Activated T-helper 2 cell treated with anti-CD3 and anti-CD28 coated beads, Interferon-gamma antibody, Interleukin-2, Interleukin-4, amounts not matched to agents 10 μg/mL and 5 μg/mL and 100 μg/mL, durations not matched to agents 14 hours and 24 hours and 36 hours (primary cell): ENCODE measurements at regions not wholly inside any gene's neighbourhood (a gene's known extent, or its start where the extent isn't known, plus 50 kb on each side); places are given as distances from the start of the nearest gene placed in this dataset.
"Not testable (repeated sequence)": the region's sequence is repeated elsewhere in the genome, so short reads cannot be mapped to it uniquely, and the experiment has no call there.

Source experiments
- DNase-seq: peaks from one replicate; pipeline ENCODE4 v3.0.0; 2021; ENCODE audit warnings: low spot score
- H3K27ac Mint-ChIP-seq: one replicate; pipeline ENCODE4 v1.8.0; 2021; ENCODE audit warnings: mixed read lengths
- H3K27me3 Mint-ChIP-seq: one replicate; pipeline ENCODE4 v1.8.0; 2021; ENCODE audit warnings: low read depth, mixed read lengths
- H3K36me3 Mint-ChIP-seq: one replicate; pipeline ENCODE4 v1.8.0; 2021; ENCODE audit warnings: low read depth, mixed read lengths
- H3K4me1 Mint-ChIP-seq: one replicate; pipeline ENCODE4 v1.8.0; 2021; ENCODE audit warnings: low read depth, mixed read lengths
- H3K4me3 Mint-ChIP-seq: one replicate; pipeline ENCODE4 v1.8.0; 2021; ENCODE audit warnings: low read depth, mild to moderate bottlenecking, moderate library complexity, mixed read lengths
- H3K9me3 Mint-ChIP-seq: one replicate; pipeline ENCODE4 v1.8.0; 2021; ENCODE audit warnings: mixed read lengths
- intact Hi-C: fragments of 100-400 bp; cut with micrococcal nuclease; formaldehyde crosslinking; loops from one replicate; pipeline ENCODE4 v1.15.1; 2023

DNA sequence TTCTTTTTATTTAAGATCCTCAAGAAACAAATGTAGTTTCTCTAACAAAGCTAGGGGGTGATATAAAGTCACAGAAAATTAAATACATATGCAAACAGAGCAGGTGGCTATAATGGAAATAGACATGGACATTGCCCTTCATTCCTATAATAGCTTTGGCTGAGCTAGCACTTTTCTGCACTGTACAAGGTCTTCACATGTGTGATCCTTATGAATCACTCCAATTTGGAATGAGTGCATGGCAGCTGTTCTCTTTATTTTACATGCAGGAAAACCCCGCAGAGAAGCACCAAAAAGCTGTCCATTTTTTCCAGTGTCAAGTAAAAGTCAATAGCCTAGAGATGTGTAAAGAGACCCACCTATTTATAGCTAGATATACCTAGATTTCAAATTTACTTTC is 747.4 kb upstream of the SLC8A1 start:
- Mint-ChIP-seq H3K36me3 (no peaks in the 10 kb centered on the region), H3K4me3 (no peak overlapping the region), H3K27ac (no peak overlapping the region), H3K27me3 (no peaks in the 10 kb centered on the region), H3K4me1 (no peaks in the 10 kb centered on the region), H3K9me3 (no peaks in the 10 kb centered on the region)
- intact Hi-C loops, result no loop called here
- DNase-seq, result no peak

DNA sequence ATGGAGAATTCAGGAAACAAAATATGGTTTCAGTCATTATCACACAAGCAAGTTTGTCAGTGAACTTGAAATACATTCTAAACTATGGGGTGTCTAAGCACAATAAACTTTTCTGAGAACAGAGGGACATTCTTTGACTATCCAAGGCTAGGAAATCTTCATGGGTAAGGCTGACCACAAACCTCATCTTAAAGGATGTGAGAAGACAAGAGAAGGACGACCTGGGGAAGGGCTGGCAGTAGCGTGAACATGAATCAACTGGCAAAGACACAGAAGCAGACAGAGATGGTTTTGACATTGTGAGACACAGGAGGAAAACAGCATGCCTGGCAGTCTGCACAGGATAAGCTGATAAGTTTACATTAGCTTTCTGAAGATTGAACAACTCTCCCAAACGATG is 752.4 kb upstream of the SLC8A1 start:
- H3K27ac Mint-ChIP-seq, result no peak overlapping the region
- intact Hi-C loops, result no loop called here
- DNase-seq, result no peak
- H3K9me3 Mint-ChIP-seq, result no peaks in the 10 kb centered on the region
- no peaks in the 10 kb centered on the region for H3K4me1 Mint-ChIP-seq
- H3K27me3 Mint-ChIP-seq, result no peaks in the 10 kb centered on the region
- H3K36me3 Mint-ChIP-seq, result no peaks in the 10 kb centered on the region
- H3K4me3 Mint-ChIP-seq, result no peak overlapping the region

DNA sequence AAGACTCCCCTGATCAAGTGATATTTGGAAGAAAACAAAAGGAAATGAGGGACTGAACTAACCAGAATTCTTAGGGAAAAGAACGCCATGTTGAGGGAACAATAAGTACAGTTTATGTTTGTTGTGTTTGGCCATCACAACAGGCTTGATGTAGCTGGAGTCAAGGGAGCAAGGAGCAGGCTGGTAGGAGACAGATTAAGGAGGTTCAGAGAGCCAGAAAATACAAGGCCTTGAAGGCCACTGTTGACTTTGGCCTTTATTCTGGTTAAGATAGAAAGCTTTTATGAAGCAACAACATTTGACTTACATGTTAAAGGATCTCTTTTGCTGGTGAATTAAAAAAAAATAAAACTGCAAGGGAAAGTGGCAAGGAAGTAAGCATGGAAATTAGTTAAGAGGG is 754.1 kb upstream of the SLC8A1 start:
- Mint-ChIP-seq H3K27me3 (no peaks in the 10 kb centered on the region), H3K4me3 (no peak overlapping the region), H3K4me1 (no peaks in the 10 kb centered on the region), H3K36me3 (no peaks in the 10 kb centered on the region), H3K9me3 (no peaks in the 10 kb centered on the region), H3K27ac (no peak overlapping the region)
- intact Hi-C loops, result no loop called here
- no peak for DNase-seq

DNA sequence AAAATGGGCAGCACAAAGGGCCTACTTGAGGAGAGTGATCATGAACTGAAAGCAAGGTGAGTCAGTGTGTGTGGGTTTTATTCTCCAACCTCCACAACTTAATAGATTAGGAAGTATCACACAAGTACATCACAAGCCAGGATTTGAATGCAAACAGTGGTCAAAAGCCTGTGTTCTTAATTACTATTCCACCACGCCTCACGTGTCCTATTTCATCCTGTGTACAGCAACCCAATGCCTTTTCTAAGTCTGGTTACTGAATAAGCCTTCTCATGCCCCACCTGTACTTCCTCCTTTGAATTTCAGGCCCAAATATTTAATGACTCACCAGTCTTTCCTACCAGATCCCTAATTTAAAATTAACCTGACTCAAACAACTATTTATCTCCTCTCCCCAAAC is 755.7 kb upstream of the SLC8A1 start:
- H3K9me3 Mint-ChIP-seq, result no peaks in the 10 kb centered on the region
- no peaks in the 10 kb centered on the region for H3K4me1 Mint-ChIP-seq
- no peak for DNase-seq
- intact Hi-C loops, result no loop called here
- no peaks in the 10 kb centered on the region for H3K36me3 Mint-ChIP-seq
- no peak overlapping the region for H3K27ac Mint-ChIP-seq
- H3K27me3 Mint-ChIP-seq, result no peaks in the 10 kb centered on the region
- no peak overlapping the region for H3K4me3 Mint-ChIP-seq

DNA sequence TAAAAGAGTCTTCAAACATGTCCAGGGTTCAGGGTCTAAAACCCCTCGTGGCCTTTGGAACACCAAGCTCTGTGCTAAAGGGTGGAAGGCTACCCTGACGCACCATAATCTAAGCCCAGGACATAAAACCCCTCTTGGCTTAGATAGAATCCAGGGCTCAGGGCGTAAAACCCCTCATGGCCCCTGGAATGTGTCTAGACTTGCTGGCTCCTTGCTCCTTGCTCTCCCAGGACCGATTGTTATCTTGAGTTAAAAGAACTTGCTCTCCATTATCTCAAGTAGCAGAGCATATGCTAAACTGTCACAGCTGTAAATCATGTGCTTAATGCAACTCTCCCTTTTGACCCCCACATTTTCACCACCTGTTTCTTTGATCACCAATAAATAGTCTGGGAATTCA is 758.1 kb upstream of the SLC8A1 start:
- DNase-seq, H3K9me3 Mint-ChIP-seq, H3K4me1 Mint-ChIP-seq, H3K27ac Mint-ChIP-seq, H3K4me3 Mint-ChIP-seq, H3K27me3 Mint-ChIP-seq, intact Hi-C loops, H3K36me3 Mint-ChIP-seq: not testable (repeated sequence)

DNA sequence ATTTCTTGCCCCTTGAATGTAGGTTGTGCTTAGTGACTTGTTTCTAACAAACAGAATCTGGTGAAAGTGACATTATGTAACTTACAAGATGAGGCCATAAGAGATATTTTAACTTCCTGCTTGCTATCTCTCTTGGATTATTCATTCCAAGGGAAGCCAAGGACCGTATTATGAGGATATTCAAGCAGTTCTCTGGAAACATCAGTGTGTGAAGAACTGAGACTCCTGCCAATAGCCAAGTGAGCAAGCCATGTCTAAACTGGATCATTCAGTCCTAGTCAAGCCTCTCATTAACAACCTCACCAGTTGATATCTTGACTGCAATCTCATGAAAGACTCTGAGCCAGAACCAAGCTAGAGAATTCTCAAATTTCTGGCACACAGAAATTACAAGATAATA is 765.1 kb upstream of the SLC8A1 start:
- no peak overlapping the region for H3K27ac Mint-ChIP-seq
- DNase-seq, result no peak
- H3K9me3 Mint-ChIP-seq, result peaks cover 7% of the 10 kb centered on the region
- no peak overlapping the region for H3K4me3 Mint-ChIP-seq
- no peaks in the 10 kb centered on the region for H3K36me3 Mint-ChIP-seq
- no peaks in the 10 kb centered on the region for H3K27me3 Mint-ChIP-seq
- no peaks in the 10 kb centered on the region for H3K4me1 Mint-ChIP-seq
- intact Hi-C loops, result no loop called here

DNA sequence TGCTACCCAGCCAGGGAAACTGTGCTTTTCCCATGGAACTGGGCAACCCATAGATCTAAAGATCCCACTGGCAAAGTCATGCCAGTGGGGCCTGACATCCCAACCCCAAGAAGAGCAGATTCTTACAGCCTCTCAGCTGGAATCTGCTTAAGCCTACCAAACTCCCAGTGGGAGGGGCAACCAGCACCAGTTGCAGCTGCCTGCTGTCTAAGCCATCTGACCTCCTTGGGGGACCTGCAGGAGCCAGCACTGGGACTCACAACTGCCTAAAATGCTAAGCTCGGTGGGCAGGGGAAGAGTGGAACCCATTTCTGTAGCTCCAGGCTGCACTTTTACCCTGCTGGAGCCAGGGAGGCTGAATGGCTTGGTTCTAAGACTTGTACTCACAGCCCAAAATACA is 770.7 kb upstream of the SLC8A1 start:
- Mint-ChIP-seq H3K4me1 (no peaks in the 10 kb centered on the region), H3K9me3 (peaks cover 19% of the 10 kb centered on the region), H3K27me3 (no peaks in the 10 kb centered on the region), H3K4me3 (no peak overlapping the region), H3K27ac (no peak overlapping the region), H3K36me3 (no peaks in the 10 kb centered on the region)
- intact Hi-C loops, result no loop called here
- no peak for DNase-seq

DNA sequence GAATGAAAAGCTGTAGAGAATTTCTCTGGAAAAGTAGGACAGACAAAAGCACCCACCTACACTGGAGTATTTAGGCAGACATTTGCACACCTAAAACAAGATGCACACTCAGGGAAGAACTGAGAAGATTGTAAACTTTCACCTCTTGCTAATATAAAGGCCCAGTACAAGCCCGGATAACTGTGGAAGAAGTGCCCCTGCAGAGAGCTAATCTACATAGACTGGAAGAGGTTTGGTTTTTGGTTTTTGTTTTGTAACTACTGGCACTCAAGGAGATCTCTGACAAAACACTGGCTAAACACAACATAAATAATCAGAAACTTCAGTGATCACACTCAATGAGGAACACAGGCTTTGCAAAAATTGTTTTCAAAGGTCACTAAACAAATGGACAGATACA is 782.2 kb upstream of the SLC8A1 start:
- intact Hi-C loops, result no loop called here
- no peak for DNase-seq
- Mint-ChIP-seq H3K27me3 (no peaks in the 10 kb centered on the region), H3K36me3 (no peaks in the 10 kb centered on the region), H3K4me3 (no peak overlapping the region), H3K9me3 (peaks cover 11% of the 10 kb centered on the region), H3K4me1 (no peaks in the 10 kb centered on the region), H3K27ac (no peak overlapping the region)

DNA sequence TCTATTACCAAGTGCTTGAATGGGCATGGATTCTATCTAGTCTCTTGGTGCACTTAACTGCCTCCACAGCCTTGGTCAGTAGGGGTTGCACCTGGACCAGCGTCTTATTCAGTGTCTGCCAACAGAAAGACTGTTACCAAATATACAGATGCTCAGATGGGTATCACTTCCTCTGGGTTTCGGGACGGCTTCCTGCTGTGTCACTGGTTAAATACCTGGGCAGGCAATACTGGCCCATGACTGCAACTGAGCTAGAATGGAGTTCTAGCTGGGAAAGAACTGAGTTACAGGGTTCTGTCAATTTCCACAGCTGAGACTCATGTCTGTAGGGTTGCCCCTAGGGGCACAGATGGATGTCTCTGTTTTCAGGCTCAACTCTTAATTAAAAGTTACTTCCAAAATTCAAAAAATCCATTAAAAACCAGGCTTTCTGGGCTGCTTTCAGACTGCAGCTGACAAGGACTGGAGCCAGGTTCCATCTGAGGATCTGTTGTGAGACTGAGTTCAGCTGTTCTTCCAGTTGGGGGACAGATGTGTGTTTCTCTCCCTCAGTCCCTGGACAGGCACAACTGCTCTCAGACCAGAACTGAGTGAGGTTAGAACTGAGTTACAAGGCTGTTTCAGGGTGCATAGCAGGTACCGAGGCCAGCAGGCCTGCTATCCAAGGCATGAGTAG is 789.6 kb upstream of the SLC8A1 start:
- Mint-ChIP-seq H3K4me1 (no peaks in the 10 kb centered on the region), H3K27ac (no peak overlapping the region), H3K36me3 (no peaks in the 10 kb centered on the region), H3K27me3 (no peaks in the 10 kb centered on the region), H3K9me3 (no peaks in the 10 kb centered on the region), H3K4me3 (no peak overlapping the region)
- intact Hi-C loops, result no loop called here
- no peak for DNase-seq

DNA sequence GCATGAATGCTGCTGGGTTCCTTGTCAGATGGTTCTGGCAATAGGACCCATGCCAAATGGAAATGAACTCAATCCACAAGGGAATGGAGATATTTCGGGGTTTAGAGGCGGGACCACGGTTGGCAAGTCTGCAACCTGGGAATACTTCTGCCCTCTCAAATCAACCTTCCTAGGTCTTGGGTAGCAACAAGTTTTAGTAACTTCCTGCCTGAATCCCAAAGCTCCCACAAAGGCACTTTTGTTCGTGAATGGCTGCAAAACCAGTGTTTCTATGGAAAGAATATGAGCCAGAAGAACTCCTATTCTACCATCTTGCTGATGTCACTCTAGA is 790.1 kb upstream of the SLC8A1 start:
- H3K36me3 Mint-ChIP-seq, result no peaks in the 10 kb centered on the region
- no peak for DNase-seq
- H3K9me3 Mint-ChIP-seq, result no peaks in the 10 kb centered on the region
- no peaks in the 10 kb centered on the region for H3K4me1 Mint-ChIP-seq
- H3K4me3 Mint-ChIP-seq, result no peak overlapping the region
- no peaks in the 10 kb centered on the region for H3K27me3 Mint-ChIP-seq
- intact Hi-C loops, result no loop called here
- H3K27ac Mint-ChIP-seq, result no peak overlapping the region

DNA sequence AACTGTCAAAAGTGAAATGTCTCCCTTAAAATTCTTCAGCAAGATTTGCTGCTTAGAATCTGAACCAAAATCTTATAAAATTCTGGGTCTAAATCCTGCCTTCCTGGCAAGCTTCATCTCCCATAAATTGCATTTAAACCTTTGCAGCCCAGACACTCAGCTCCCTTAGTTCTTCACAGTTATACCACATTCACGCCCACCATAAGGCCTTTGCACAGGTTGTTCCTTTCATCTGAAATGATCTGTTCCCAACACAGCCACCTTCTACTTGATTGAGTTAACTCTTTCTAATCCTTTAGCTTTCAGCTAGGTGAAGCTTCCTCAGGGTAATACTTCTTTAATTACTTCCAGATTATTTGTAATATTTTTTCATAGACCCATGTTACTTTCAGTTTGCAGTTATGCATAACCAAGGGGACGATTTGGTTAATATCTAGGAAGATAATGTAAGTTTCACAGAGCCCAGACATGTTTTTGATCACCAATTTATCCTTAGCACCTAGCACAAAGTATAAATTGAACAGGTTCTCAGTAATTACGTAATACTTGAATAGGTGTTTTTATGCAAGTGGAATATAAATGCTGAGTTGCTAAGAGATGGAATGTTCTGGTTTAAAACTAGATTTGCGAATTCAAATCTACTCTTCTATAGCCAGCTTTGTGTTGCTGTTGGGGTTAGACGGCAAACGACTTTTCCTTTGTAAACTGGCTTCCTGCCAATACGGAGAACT is 779.7 kb upstream of the PKDCC start:
- no peak for DNase-seq
- no peaks in the 10 kb centered on the region for H3K9me3 Mint-ChIP-seq
- no peaks in the 10 kb centered on the region for H3K4me1 Mint-ChIP-seq
- intact Hi-C loops, result no loop called here
- no peak overlapping the region for H3K4me3 Mint-ChIP-seq
- H3K27me3 Mint-ChIP-seq, result no peaks in the 10 kb centered on the region
- no peaks in the 10 kb centered on the region for H3K36me3 Mint-ChIP-seq
- no peak overlapping the region for H3K27ac Mint-ChIP-seq

DNA sequence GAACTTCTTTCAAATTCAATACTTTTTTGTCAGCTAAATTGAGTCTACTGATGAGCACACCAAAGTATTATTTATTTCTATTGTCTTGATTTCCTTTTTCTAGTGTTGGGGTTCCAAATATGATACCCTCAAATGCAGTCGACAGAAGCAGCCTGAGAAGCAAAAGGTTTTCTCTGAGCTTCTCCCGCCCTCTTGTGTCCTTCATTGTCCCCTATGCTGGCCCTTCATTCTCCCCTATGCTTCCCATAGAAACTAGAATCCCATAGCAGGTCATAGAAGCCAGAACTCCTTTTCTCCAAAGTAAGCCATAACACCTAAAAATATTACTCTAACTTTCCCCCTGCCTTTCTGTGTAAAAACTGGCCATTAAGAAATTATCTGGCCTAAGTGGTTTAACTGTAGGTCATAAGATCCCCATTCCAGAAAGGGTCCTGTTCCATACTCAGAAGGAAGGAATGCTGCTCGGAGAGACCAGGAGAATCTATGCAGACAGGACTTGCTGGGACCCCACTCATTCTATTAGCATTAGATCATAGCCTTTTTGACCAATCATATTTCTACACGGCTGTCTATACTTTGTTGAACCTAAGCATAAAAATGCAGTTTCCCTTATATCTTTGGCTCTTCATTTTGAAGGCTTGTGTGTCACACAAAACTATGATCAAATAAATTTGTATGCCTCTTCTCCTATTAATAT is 764.6 kb upstream of the PKDCC start:
- H3K27me3 Mint-ChIP-seq, result no peaks in the 10 kb centered on the region
- no peak overlapping the region for H3K4me3 Mint-ChIP-seq
- no peak for DNase-seq
- no peaks in the 10 kb centered on the region for H3K36me3 Mint-ChIP-seq
- no peaks in the 10 kb centered on the region for H3K9me3 Mint-ChIP-seq
- intact Hi-C loops, result no loop called here
- H3K27ac Mint-ChIP-seq, result no peak overlapping the region
- no peaks in the 10 kb centered on the region for H3K4me1 Mint-ChIP-seq

DNA sequence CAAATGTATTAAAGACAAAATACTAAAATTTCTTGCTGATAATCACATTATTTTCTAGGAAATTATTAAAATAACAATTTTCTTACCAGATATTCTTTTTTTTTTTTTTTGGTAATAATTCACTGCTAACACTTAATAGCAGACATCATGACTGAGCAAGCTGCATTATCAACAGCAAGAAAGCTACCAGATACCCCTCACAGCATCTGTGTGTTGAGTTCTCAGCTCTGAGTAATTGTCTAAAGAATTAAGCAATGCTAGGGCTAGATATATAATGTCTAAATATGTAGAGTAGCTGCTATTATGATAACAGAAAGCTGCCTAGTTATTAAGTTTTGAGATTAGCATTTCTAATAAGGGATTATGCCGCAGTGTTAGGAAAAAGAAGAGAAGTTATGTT is 754.3 kb upstream of the PKDCC start:
- no peaks in the 10 kb centered on the region for H3K4me1 Mint-ChIP-seq
- no peaks in the 10 kb centered on the region for H3K27me3 Mint-ChIP-seq
- H3K27ac Mint-ChIP-seq, result no peak overlapping the region
- H3K9me3 Mint-ChIP-seq, result no peaks in the 10 kb centered on the region
- no peaks in the 10 kb centered on the region for H3K36me3 Mint-ChIP-seq
- DNase-seq, result no peak
- intact Hi-C loops, result no loop called here
- no peak overlapping the region for H3K4me3 Mint-ChIP-seq
